ENCODE measurements at regions not wholly inside any gene's neighbourhood (a gene's known extent, or its start where the extent isn't known, plus 50 kb on each side); places are given as distances from the start of the nearest gene placed in this dataset.

- TF ChIP-seq, protein P1, sequence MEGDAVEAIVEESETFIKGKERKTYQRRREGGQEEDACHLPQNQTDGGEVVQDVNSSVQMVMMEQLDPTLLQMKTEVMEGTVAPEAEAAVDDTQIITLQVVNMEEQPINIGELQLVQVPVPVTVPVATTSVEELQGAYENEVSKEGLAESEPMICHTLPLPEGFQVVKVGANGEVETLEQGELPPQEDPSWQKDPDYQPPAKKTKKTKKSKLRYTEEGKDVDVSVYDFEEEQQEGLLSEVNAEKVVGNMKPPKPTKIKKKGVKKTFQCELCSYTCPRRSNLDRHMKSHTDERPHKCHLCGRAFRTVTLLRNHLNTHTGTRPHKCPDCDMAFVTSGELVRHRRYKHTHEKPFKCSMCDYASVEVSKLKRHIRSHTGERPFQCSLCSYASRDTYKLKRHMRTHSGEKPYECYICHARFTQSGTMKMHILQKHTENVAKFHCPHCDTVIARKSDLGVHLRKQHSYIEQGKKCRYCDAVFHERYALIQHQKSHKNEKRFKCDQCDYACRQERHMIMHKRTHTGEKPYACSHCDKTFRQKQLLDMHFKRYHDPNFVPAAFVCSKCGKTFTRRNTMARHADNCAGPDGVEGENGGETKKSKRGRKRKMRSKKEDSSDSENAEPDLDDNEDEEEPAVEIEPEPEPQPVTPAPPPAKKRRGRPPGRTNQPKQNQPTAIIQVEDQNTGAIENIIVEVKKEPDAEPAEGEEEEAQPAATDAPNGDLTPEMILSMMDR (IDR thresholded peaks at IDR 0.05): no peak
- no peak for TF ChIP-seq EZH2phosphoT487 (IDR thresholded peaks at IDR 0.05)
- no peak for TF ChIP-seq EZH2 (IDR thresholded peaks at IDR 0.05)
Measured at GRCh38 chr3:71977525-71977924, 192.6 kb upstream of the PROK2 start.
